K562 (cell line): ENCODE measurements at regions not wholly inside any gene's neighbourhood (a gene's known extent, or its start where the extent isn't known, plus 50 kb on each side); places are given as distances from the start of the nearest gene placed in this dataset.

Experiments used
- ATAC-seq: fragments of 200-7000 bp; cut with Tn5 transposase; 3 replicates; pipeline ENCODE4 v1.9.1; 2020; ENCODE audit warnings: moderate library complexity
- BruUV-seq: library from RNA; stranded (reverse); fragments of 400-500 nt; replicated peaks from 2 replicates; lab custom pipeline; 2021; lab: Mats Ljungman, UMichigan
- CTCF ChIA-PET: fragments of 300-600 bp; formaldehyde crosslinking; extraction: SDS; loops from one replicate; lab custom pipeline; 2021; ENCODE audit warnings: low intra/inter-chr PET ratio; lab: Yijun Ruan, JAX
- POLR2A ChIA-PET: fragments of 300-600, 350-650 bp; sonication (Branson Sonifier 250); formaldehyde crosslinking; extraction: SDS; loops from one replicate; lab custom pipeline; 2021; ENCODE audit warnings: antibody characterized with exemption, inconsistent platforms; lab: Yijun Ruan, JAX
- DNase-seq, 4 experiments: peaks; one replicate each; pipeline versions ENCODE4 v3.0.0 to v3.0.0-alpha.2; 2011 to 2018; ENCODE audit warnings: low spot score in 3 of 4, mixed read lengths in 3 of 4; ENCODE audit errors: extremely low read depth in 1 of 4
- FAIRE-seq: peaks from 2 replicates; lab custom pipeline; 2011; peaks lifted over from hg19 to GRCh38; lab: Jason Lieb, UNC
- H2AFZ ChIP-seq: 2 replicates; pipeline ENCODE4 v1.6.0; 2011; ENCODE audit warnings: low read depth, low read length, control low read depth, inconsistent platforms
- H3K27ac ChIP-seq: fragments of 200-600 bp; 3 replicates; pipeline ENCODE4 v1.8.0; 2011; ENCODE audit warnings: low read depth, mild to moderate bottlenecking, control low read depth, inconsistent platforms, low read length, moderate library complexity, mixed read lengths; ENCODE audit errors: extremely low read depth
- H3K27me3 ChIP-seq, 2 experiments: fragments of 300-600 bp in 1 of 2; 2 replicates in 1 of 2; 3 replicates in 1 of 2; pipeline versions ENCODE4 v1.6.0 to v1.8.0; 2011; ENCODE audit warnings: inconsistent platforms in 2 of 2, low read length in 2 of 2, mild to moderate bottlenecking in 1 of 2, mixed read lengths in 1 of 2, moderate library complexity in 1 of 2; ENCODE audit not compliant: control insufficient read depth in 2 of 2, insufficient read depth in 2 of 2
- H3K36me3 ChIP-seq: fragments of 300-600 bp; 3 replicates; pipeline ENCODE4 v1.8.0; 2011; ENCODE audit warnings: mild to moderate bottlenecking, low read length, inconsistent platforms; ENCODE audit not compliant: control insufficient read depth, insufficient read depth
- H3K4me1 ChIP-seq, 2 experiments: fragments of 200-600 bp in 1 of 2; replicated peaks in 1 of 2; 2 replicates in 1 of 2; 3 replicates in 1 of 2; pipeline versions ENCODE4 v1.5.1 to v1.8.0; 2011; ENCODE audit warnings: inconsistent platforms in 2 of 2, low read length in 2 of 2, mild to moderate bottlenecking in 1 of 2, mixed read lengths in 1 of 2, moderate library complexity in 1 of 2; ENCODE audit not compliant: control insufficient read depth in 2 of 2, insufficient read depth in 2 of 2
- H3K4me2 ChIP-seq: 2 replicates; pipeline ENCODE4 v1.6.1; 2011; ENCODE audit warnings: low read length, control low read depth, inconsistent platforms, mixed read lengths; ENCODE audit not compliant: insufficient read depth
- H3K4me3 ChIP-seq: fragments of 200-600 bp; sonication (generic), shearing (Covaris generic); 2 replicates; pipeline ENCODE4 v1.5.1; 2016; ENCODE audit warnings: control low read depth, inconsistent platforms
- H3K79me2 ChIP-seq: fragments of 200-600 bp; 3 replicates; pipeline ENCODE4 v1.8.0; 2011; ENCODE audit warnings: low read length, inconsistent platforms; ENCODE audit not compliant: control insufficient read depth, insufficient read depth
- H3K9ac ChIP-seq, 2 experiments: 2 replicates each; pipeline versions ENCODE4 v1.6.0 to v1.6.1; 2011; ENCODE audit warnings: low read depth in 2 of 2, low read length in 2 of 2, control low read depth in 1 of 2, inconsistent platforms in 1 of 2, mild to moderate bottlenecking in 1 of 2, mixed read lengths in 1 of 2; ENCODE audit not compliant: insufficient read depth in 1 of 2
- H3K9me1 ChIP-seq: one replicate; pipeline ENCODE4 v1.6.0; 2011; ENCODE audit warnings: inconsistent platforms, mild to moderate bottlenecking, low read length, moderate library complexity; ENCODE audit not compliant: control insufficient read depth, insufficient read depth
- H3K9me3 ChIP-seq: replicated peaks from 2 replicates; pipeline ENCODE4 v1.5.1; 2011; ENCODE audit warnings: low read depth, low read length, inconsistent platforms; ENCODE audit not compliant: control insufficient read depth, insufficient read depth
- H4K20me1 ChIP-seq: replicated peaks from 2 replicates; pipeline ENCODE4 v1.6.1; 2011; ENCODE audit warnings: low read length, inconsistent platforms, mixed read lengths; ENCODE audit not compliant: control insufficient read depth, insufficient read depth
- ASH1L ChIP-seq: fragments of 450-650 bp; IDR thresholded peaks from 2 replicates; pipeline ENCODE4 v1.6.1; 2018; ENCODE audit warnings: borderline replicate concordance, mild to moderate bottlenecking, low read depth; ENCODE audit not compliant: partially characterized antibody
- CEBPZ ChIP-seq: fragments of 150-350 bp; IDR thresholded peaks from 2 replicates; pipeline ENCODE4 v1.6.1; 2014; ENCODE audit warnings: low read depth, mild to moderate bottlenecking, low read length, borderline replicate concordance
- E2F3 ChIP-seq: fragments of 250-450 bp; sonication (Bioruptor Pico); IDR thresholded peaks from 2 replicates; pipeline ENCODE4 v1.4.0; 2020; ENCODE audit warnings: mild to moderate bottlenecking
- FOSL1 ChIP-seq: fragments of 200-800 bp; sonication (Bioruptor generic); conservative IDR thresholded peaks from 2 replicates; pipeline ENCODE4 v1.6.1; 2016; ENCODE audit warnings: missing genetic modification characterization, missing compliant biosample characterization
- FOXJ2 ChIP-seq: fragments of 200-800 bp; sonication (Bioruptor generic); IDR thresholded peaks from 2 replicates; pipeline ENCODE4 v1.6.1; 2016; ENCODE audit warnings: missing genetic modification characterization, missing compliant biosample characterization
- GTF2A2 ChIP-seq: IDR thresholded peaks from 2 replicates; pipeline ENCODE4 v1.6.1; 2016; ENCODE audit warnings: mild to moderate bottlenecking, missing genetic modification characterization, missing compliant biosample characterization
- MTA3 ChIP-seq: fragments of 450-650 bp; formaldehyde crosslinking; IDR thresholded peaks from 2 replicates; pipeline ENCODE4 v1.6.1; 2017; ENCODE audit warnings: mild to moderate bottlenecking, borderline replicate concordance
- NCOA4 ChIP-seq: fragments of 450-650 bp; IDR thresholded peaks from 2 replicates; pipeline ENCODE4 v1.6.1; 2018; ENCODE audit warnings: mild to moderate bottlenecking; ENCODE audit not compliant: partially characterized antibody
- PTRF ChIP-seq: fragments of 450-650 bp; IDR thresholded peaks from 2 replicates; pipeline ENCODE4 v1.6.1; 2016; ENCODE audit warnings: mild to moderate bottlenecking, missing genetic modification characterization, missing compliant biosample characterization
- RFX1 ChIP-seq: fragments of 450-650 bp; IDR thresholded peaks from 2 replicates; pipeline ENCODE4 v1.6.1; 2016; ENCODE audit warnings: mild to moderate bottlenecking, moderate library complexity
- SAP30 ChIP-seq: fragments of 200-600 bp; sonication (generic); IDR thresholded peaks from 2 replicates; pipeline ENCODE4 v1.6.1; 2012; ENCODE audit warnings: borderline replicate concordance, low read depth, mild to moderate bottlenecking, moderate library complexity, low read length, control low read depth, inconsistent platforms; ENCODE audit not compliant: insufficient read depth, poor library complexity, severe bottlenecking
- SETDB1 ChIP-seq: IDR thresholded peaks from one replicate; pipeline ENCODE4 v1.6.1; 2012; ENCODE audit warnings: low read length, control low read depth, inconsistent platforms
- SP1 ChIP-seq: sonication (generic); formaldehyde crosslinking; IDR thresholded peaks from 2 replicates; pipeline ENCODE4 v1.8.1; 2022; ENCODE audit warnings: mild to moderate bottlenecking, missing genetic modification reagents
- SUPT5H ChIP-seq: fragments of 450-650 bp; IDR thresholded peaks from 2 replicates; pipeline ENCODE4 v1.6.1; 2016
- TEAD4 ChIP-seq, 2 experiments: sonication (generic) in 1 of 2; formaldehyde crosslinking in 1 of 2; IDR thresholded peaks; 2 replicates each; pipeline versions ENCODE4 v1.6.1 to v1.8.0; 2012 to 2022; ENCODE audit warnings: borderline replicate concordance in 1 of 2, inconsistent platforms in 1 of 2, low read length in 1 of 2, mild to moderate bottlenecking in 1 of 2, missing genetic modification reagents in 1 of 2
- TGIF2 ChIP-seq: sonication (generic); formaldehyde crosslinking; IDR thresholded peaks from 2 replicates; pipeline ENCODE4 v1.8.1; 2022; ENCODE audit warnings: mild to moderate bottlenecking, missing genetic modification reagents, moderate library complexity
- ZNF24 ChIP-seq: fragments of 450-650 bp; IDR thresholded peaks from 2 replicates; pipeline ENCODE4 v1.6.1; 2016
- ZNF316 ChIP-seq: fragments of 450-650 bp; IDR thresholded peaks from 2 replicates; pipeline ENCODE4 v1.6.1; 2016
- WGBS: fragments of 100-300 bp; shearing (Covaris generic); methylation state at CpG from one replicate; pipeline ENCODE4 v1.1.6; 2016; ENCODE audit warnings: low coverage, mixed read lengths; ENCODE audit not compliant: insufficient coverage; ENCODE audit errors: missing lambda C conversion rate; 5-methylcytosine and 5-hydroxymethylcytosine counted together
- in situ Hi-C: fragments of 300-500 bp; cut with MboI; formaldehyde crosslinking; loops from 4 replicates; pipeline ENCODE4 v1.15.0; 2018; ENCODE audit warnings: inconsistent platforms, mixed read lengths
- intact Hi-C: fragments of 100-400 bp; cut with micrococcal nuclease; formaldehyde crosslinking; loops from 2 replicates; pipeline ENCODE4 v1.14.2; 2022
- TF ChIP-seq, protein P1 (sequence below): fragments of 150-350 bp; conservative IDR thresholded peaks from 2 replicates; pipeline ENCODE4 v1.6.1; 2014; ENCODE audit warnings: low read length

DNA sequence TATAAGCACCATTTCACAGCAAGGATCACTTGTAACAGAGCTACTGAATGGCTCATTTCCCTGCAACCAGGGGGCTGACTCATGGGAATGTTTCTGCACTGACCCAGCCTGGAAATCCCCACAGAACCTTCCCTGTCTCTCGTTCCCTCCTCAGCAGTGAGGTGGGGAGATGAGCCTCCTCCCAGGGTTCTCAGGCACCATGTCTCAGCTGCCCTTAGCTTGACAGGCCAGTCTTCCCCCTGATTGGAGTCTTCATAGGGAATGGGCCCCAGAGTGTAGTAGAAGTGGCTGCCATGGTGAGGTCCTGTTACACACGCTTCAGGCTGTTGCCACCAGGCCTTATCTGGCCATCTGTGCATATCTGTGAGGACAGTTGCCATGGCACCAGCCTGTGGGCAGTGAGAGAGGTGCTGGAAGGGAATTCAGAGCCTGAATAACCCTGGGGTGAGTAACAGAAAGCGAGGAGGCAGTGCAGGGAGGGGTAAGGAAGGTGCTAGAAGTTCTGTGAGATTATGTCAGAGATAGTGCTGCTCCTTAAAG lies 324.4 kb downstream of the ENC1 start:
- CTCF ChIA-PET: no interaction called here
- Histone ChIP-seq H3K79me2 (no peaks in the 10 kb centered on the region), H4K20me1 (no peaks in the 10 kb centered on the region), H3K9ac (no peak overlapping the region), H3K4me1 (no peaks in the 10 kb centered on the region), H3K9me3 (no peaks in the 10 kb centered on the region), H3K4me2 (no peak overlapping the region), H3K27ac (no peak overlapping the region), H3K36me3 (no peaks in the 10 kb centered on the region), H2AFZ (no peak overlapping the region), H3K27me3 (peaks cover 3 to 4% of the 10 kb centered on the region in 2 experiments; a peak in 2 of 5 replicates), H3K4me3 (no peak overlapping the region), H3K9me1 (no peaks in the 10 kb centered on the region)
- ATAC-seq: no peak
- DNase-seq: no peak
- no peak for FAIRE-seq
- in situ Hi-C loops (no loop called here), intact Hi-C loops (no loop called here)
- POLR2A ChIA-PET: interaction anchor here (0.6 kb wide), 2 partner anchors 10 to 1339 kb away, joined by 3 read pairs; no protein-coding TSS in a partner anchor
- WGBS: 0% methylated on average over 3 of the region's 3 CpGs
- no TSS peak for BruUV-seq
- TF ChIP-seq, protein P1, sequence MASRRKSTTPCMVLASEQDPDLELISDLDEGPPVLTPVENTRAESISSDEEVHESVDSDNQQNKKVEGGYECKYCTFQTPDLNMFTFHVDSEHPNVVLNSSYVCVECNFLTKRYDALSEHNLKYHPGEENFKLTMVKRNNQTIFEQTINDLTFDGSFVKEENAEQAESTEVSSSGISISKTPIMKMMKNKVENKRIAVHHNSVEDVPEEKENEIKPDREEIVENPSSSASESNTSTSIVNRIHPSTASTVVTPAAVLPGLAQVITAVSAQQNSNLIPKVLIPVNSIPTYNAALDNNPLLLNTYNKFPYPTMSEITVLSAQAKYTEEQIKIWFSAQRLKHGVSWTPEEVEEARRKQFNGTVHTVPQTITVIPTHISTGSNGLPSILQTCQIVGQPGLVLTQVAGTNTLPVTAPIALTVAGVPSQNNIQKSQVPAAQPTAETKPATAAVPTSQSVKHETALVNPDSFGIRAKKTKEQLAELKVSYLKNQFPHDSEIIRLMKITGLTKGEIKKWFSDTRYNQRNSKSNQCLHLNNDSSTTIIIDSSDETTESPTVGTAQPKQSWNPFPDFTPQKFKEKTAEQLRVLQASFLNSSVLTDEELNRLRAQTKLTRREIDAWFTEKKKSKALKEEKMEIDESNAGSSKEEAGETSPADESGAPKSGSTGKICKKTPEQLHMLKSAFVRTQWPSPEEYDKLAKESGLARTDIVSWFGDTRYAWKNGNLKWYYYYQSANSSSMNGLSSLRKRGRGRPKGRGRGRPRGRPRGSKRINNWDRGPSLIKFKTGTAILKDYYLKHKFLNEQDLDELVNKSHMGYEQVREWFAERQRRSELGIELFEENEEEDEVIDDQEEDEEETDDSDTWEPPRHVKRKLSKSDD: no peak
- TF ChIP-seq ZNF24: no peak
- no peak for TF ChIP-seq ZNF316
- no peak for TF ChIP-seq TGIF2 (CRISPR knock-in tag)
- TF ChIP-seq E2F3 (CRISPR knock-in tag): no peak
- TF ChIP-seq NCOA4: no peak
- TF ChIP-seq ASH1L: no peak
- 0 out of 2 replicates have a peak, but pooled peaks have one; percentile 16 for TF ChIP-seq FOSL1 (tag)
- no peak for TF ChIP-seq GTF2A2 (tag)
- no peak for TF ChIP-seq SAP30
- peak; percentile 47 for TF ChIP-seq RFX1
- TF ChIP-seq CEBPZ: no peak
- peak; percentile 26; the same call in 1 of the 2 replicates for TF ChIP-seq SP1 (CRISPR knock-in tag)
- no peak for TF ChIP-seq SETDB1
- no peak for TF ChIP-seq SUPT5H
- TF ChIP-seq MTA3: no peak
- TF ChIP-seq PTRF (tag): no peak
- TF ChIP-seq FOXJ2 (tag): peak; percentile 85
- no peak for TF ChIP-seq TEAD4 (IDR thresholded peaks at IDR 0.05; ENCODE audit: low read length)
- TF ChIP-seq TEAD4 (CRISPR knock-in tag; IDR thresholded peaks at IDR 0.05; ENCODE audit: borderline replicate concordance): no peak
